CD4-positive, alpha-beta T cell (primary cell): ENCODE measurements at regions not wholly inside any gene's neighbourhood (a gene's known extent, or its start where the extent isn't known, plus 50 kb on each side); places are given as distances from the start of the nearest gene placed in this dataset.
"Not testable (repeated sequence)": the region's sequence is repeated elsewhere in the genome, so short reads cannot be mapped to it uniquely, and the experiment has no call there.

Experiments used
- ATAC-seq: fragments of 200-7000 bp; cut with Tn5 transposase; one replicate; pipeline ENCODE4 v1.10.0; 2022; ENCODE audit warnings: mild to moderate bottlenecking; ENCODE audit not compliant: poor library complexity
- CTCF ChIA-PET: fragments of 350-600 bp; sonication (Branson Sonifier 250); formaldehyde crosslinking; loops from one replicate; lab custom pipeline; 2021; ENCODE audit warnings: antibody characterized with exemption, inconsistent platforms; lab: Charles Lee
- POLR2A ChIA-PET: fragments of 350-600 bp; sonication (Branson Sonifier 250); formaldehyde crosslinking; loops from one replicate; lab custom pipeline; 2021; ENCODE audit warnings: antibody characterized with exemption, inconsistent platforms; lab: Charles Lee
- DNase-seq, 14 experiments: peaks; one replicate each; pipeline ENCODE4 v3.0.0-alpha.2; 2013 to 2020; ENCODE audit warnings: mixed read lengths in 2 of 14
- H3K27ac ChIP-seq, 2 donors: one replicate each; pipeline versions ENCODE4 v1.5.1 to v1.7.0; 2013; ENCODE audit warnings: low read length in 2 of 2, low read depth in 1 of 2, mild to moderate bottlenecking in 1 of 2
- H3K27me3 ChIP-seq, 2 experiments: 1 replicate in 1 of 2; 2 replicates in 1 of 2; pipeline versions ENCODE4 v1.6.1 to v1.7.0; 2013; ENCODE audit warnings: low read length in 2 of 2, control low read depth in 1 of 2, mild to moderate bottlenecking in 1 of 2, moderate library complexity in 1 of 2; ENCODE audit not compliant: insufficient read depth in 2 of 2, control insufficient read depth in 1 of 2
- H3K36me3 ChIP-seq: one replicate; pipeline ENCODE4 v1.6.1; 2013; ENCODE audit warnings: low read length, control low read depth; ENCODE audit not compliant: insufficient read depth
- H3K4me1 ChIP-seq: one replicate; pipeline ENCODE4 v1.6.1; 2013; ENCODE audit warnings: low read length, control low read depth; ENCODE audit not compliant: insufficient read depth
- H3K4me3 ChIP-seq: one replicate; pipeline ENCODE4 v1.5.1; 2013; ENCODE audit warnings: mild to moderate bottlenecking, low read length, moderate library complexity
- H3K9me3 ChIP-seq, 2 experiments: 1 replicate in 1 of 2; 2 replicates in 1 of 2; pipeline versions ENCODE4 v1.6.1 to v1.7.0; 2013; ENCODE audit warnings: low read length in 2 of 2, mild to moderate bottlenecking in 2 of 2, control low read depth in 1 of 2, moderate library complexity in 1 of 2; ENCODE audit not compliant: control insufficient read depth in 1 of 2, insufficient read depth in 1 of 2
- H3K27ac Mint-ChIP-seq: one replicate; pipeline ENCODE4 v1.8.0; 2020; ENCODE audit warnings: mixed read lengths
- H3K27me3 Mint-ChIP-seq: one replicate; pipeline ENCODE4 v1.8.0; 2021; ENCODE audit warnings: mixed read lengths
- H3K36me3 Mint-ChIP-seq: one replicate; pipeline ENCODE4 v1.8.0; 2021; ENCODE audit warnings: low read depth, mixed read lengths
- H3K4me1 Mint-ChIP-seq: one replicate; pipeline ENCODE4 v1.8.0; 2021; ENCODE audit warnings: low read depth, mixed read lengths
- H3K4me3 Mint-ChIP-seq: one replicate; pipeline ENCODE4 v1.8.0; 2020; ENCODE audit warnings: mild to moderate bottlenecking, mixed read lengths
- H3K9me3 Mint-ChIP-seq: one replicate; pipeline ENCODE4 v1.8.0; 2020; ENCODE audit warnings: mixed read lengths
- intact Hi-C, 2 experiments: fragments of 100-400 bp; cut with DNase I in 1 of 2; cut with micrococcal nuclease in 1 of 2; formaldehyde crosslinking; loops; one replicate each; pipeline versions ENCODE4 v1.15.1 to v1.9.0; 2023 to 2025; cut with DNase I, micrococcal nuclease
- TF ChIP-seq, protein P1 (sequence below): fragments of 200-600 bp; IDR thresholded peaks from one replicate; pipeline ENCODE4 v1.8.0; 2022; ENCODE audit warnings: antibody characterized with exemption, mild to moderate bottlenecking

DNA sequence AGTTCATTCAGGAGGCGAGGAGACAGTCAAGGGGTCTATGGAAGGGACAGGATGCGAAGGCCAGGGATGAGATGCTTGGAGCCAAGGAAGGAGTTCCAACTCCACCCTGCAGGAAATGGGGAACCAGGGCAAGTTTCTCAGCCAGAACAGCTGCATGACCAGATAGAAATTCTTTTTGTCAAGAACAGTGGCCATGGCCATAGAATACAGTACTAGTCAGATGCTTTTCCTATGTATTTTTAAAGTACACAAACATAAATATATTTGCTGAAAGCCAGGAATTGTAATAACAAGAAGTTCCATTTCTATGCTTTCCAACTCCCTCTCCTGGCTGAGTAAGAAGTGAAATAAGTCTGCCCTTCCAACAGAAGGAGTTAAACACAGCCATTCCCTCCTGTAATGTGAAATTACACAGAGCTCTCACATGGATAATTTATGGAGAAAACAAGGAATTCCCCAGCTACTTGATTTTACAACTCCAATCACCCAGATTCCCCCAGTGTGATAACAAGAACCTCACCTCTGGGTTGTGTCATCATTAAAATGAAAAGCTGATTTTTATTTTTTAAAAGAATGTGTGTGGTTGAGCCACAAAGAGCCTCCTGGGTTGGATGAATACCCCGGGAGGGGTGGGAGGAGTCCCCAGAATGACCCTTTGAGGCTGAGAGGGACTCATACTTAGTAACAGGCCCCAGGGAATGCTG, 124.6 kb upstream of the ARHGEF3 start:
- H3K4me1 ChIP-seq: peaks cover 76% of the 10 kb centered on the region
- POLR2A ChIA-PET: interaction anchor here (1.2 to 5.3 kb wide), 3 partner anchors 10 to 126 kb away, joined by 6 to 46 read pairs (median 6); partner anchors contain the start of gene ARHGEF3

DNA sequence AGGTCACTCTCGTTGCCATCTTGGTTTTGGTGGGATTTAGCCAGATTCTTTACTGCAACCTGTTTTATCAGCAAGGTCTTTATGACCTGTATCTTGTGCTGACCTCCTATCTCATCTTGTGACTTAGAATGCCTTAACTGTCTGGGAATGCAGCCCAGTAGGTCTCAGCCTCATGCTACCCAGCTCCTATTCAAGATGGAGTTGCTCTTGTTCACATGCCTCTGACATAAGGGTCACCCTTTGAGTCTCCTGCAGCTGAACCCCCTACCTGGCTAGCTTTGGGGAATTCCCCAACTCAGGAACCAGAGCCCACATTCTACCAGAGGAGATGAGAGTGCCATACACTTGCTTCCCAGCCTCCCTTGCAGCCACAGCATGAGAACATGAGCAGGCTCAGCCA, 123.0 kb upstream of the ARHGEF3 start:
- Mint-ChIP-seq H3K4me1 (peaks cover 86% of the 10 kb centered on the region), H3K27ac (peak overlapping the region; percentile 94)
- H3K9me3 ChIP-seq, H3K36me3 Mint-ChIP-seq, H3K27me3 ChIP-seq, H3K9me3 Mint-ChIP-seq, H3K36me3 ChIP-seq, H3K27me3 Mint-ChIP-seq, ATAC-seq, H3K4me3 ChIP-seq, H3K4me3 Mint-ChIP-seq, DNase-seq: not testable (repeated sequence)
- Histone ChIP-seq H3K4me1 (peaks cover 74% of the 10 kb centered on the region), H3K27ac (peak overlapping the region; percentile 72 to 91)
- intact Hi-C loops: loop anchor here in 1 of 2 experiments (1.0 kb wide), 1 partner anchor 8 kb away; no protein-coding TSS in a partner anchor
- POLR2A ChIA-PET: interaction anchor here (0.5 to 1.7 kb wide), 5 partner anchors 9 to 222 kb away, joined by 3 to 10 read pairs (median 5); partner anchors contain the start of gene ARHGEF3
- CTCF ChIA-PET: interaction anchor here (2.3 kb wide), 1 partner anchor 222 kb away, joined by 6 read pairs; no protein-coding TSS in a partner anchor

More for the DNA sequence above, 124.6 kb upstream of the ARHGEF3 start:
- CTCF ChIA-PET: interaction anchor here (1.7 to 2.3 kb wide), 2 partner anchors 9 to 224 kb away, joined by 4 to 6 read pairs; no protein-coding TSS in a partner anchor
- Histone ChIP-seq H3K27ac (no peak overlapping the region), H3K4me3 (no peak overlapping the region), H3K36me3 (no peaks in the 10 kb centered on the region), H3K27me3 (no peaks in the 10 kb centered on the region), H3K9me3 (no peaks in the 10 kb centered on the region)
- no peak for DNase-seq
- H3K36me3 Mint-ChIP-seq: no peaks in the 10 kb centered on the region
- H3K4me1 Mint-ChIP-seq: peaks cover 91% of the 10 kb centered on the region
- H3K4me3 Mint-ChIP-seq: no peak overlapping the region
- H3K27me3 Mint-ChIP-seq: no peaks in the 10 kb centered on the region
- intact Hi-C loops: no loop called here
- H3K27ac Mint-ChIP-seq: peak overlapping the region; percentile 94
- peaks cover 2% of the 10 kb centered on the region for H3K9me3 Mint-ChIP-seq
- TF ChIP-seq, protein P1, sequence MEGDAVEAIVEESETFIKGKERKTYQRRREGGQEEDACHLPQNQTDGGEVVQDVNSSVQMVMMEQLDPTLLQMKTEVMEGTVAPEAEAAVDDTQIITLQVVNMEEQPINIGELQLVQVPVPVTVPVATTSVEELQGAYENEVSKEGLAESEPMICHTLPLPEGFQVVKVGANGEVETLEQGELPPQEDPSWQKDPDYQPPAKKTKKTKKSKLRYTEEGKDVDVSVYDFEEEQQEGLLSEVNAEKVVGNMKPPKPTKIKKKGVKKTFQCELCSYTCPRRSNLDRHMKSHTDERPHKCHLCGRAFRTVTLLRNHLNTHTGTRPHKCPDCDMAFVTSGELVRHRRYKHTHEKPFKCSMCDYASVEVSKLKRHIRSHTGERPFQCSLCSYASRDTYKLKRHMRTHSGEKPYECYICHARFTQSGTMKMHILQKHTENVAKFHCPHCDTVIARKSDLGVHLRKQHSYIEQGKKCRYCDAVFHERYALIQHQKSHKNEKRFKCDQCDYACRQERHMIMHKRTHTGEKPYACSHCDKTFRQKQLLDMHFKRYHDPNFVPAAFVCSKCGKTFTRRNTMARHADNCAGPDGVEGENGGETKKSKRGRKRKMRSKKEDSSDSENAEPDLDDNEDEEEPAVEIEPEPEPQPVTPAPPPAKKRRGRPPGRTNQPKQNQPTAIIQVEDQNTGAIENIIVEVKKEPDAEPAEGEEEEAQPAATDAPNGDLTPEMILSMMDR: no peak
- no peak for ATAC-seq

DNA sequence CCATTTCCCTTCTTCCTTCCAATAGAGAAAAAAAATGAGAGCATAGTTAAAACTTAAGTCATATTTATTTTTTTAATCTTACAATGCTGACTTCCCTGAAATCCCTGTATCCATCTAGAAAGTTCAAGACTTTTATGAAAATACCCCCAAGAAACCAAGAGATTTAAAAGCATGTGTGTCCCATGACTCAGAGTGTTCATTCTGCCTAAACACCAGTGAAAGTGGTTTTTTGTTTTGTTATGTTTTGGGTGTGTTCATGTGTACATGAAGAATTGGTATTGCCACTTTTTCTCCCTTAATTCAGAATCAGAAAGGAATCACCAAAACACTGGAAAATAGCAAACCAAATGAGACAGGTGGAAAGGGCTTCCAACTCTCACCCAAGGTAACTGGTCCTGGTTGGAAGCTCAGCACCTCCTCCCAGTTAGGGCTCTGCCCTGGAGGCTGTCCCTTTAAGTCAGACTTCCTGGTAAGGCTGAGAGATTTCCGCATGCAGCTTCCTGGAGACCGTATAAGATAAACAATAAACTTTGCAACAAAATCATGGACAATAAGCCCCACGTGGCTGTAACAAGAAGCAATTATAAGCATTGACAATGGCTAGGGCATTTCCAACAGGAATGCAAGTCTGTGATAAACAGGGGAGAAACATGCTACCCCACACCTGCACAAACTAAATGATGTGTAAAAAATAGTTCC, 121.9 kb upstream of the ARHGEF3 start:
- POLR2A ChIA-PET: interaction anchor here (0.9 to 1.7 kb wide), 8 partner anchors 8 to 169 kb away, joined by 3 to 10 read pairs (median 3); partner anchors contain the start of gene ARHGEF3
- peak overlapping the region; percentile 72 to 91 for H3K27ac ChIP-seq
- TF ChIP-seq, protein P1: no peak
- H3K4me3 Mint-ChIP-seq: peak overlapping the region; percentile 69
- peak overlapping the region; percentile 94 for H3K27ac Mint-ChIP-seq
- intact Hi-C loops: loop anchor here in 1 of 2 experiments (1.0 kb wide), 1 partner anchor 7 kb away; no protein-coding TSS in a partner anchor
- H3K4me3 ChIP-seq: no peak overlapping the region
- CTCF ChIA-PET: no interaction called here
- H3K9me3 Mint-ChIP-seq: peaks cover under 1% of the 10 kb centered on the region
- no peaks in the 10 kb centered on the region for H3K36me3 ChIP-seq
- no peaks in the 10 kb centered on the region for H3K27me3 Mint-ChIP-seq
- H3K4me1 ChIP-seq: peaks cover 77% of the 10 kb centered on the region
- no peaks in the 10 kb centered on the region for H3K36me3 Mint-ChIP-seq
- H3K27me3 ChIP-seq: no peaks in the 10 kb centered on the region
- no peaks in the 10 kb centered on the region for H3K9me3 ChIP-seq
- ATAC-seq (peak; percentile 83), DNase-seq (peak; percentile 30 to 88 (median 45))
- H3K4me1 Mint-ChIP-seq: peaks cover 87% of the 10 kb centered on the region
